ENCODE measurements at regions not wholly inside any gene's neighbourhood (a gene's known extent, or its start where the extent isn't known, plus 50 kb on each side); places are given as distances from the start of the nearest gene placed in this dataset.
"Not testable (repeated sequence)": the region's sequence is repeated elsewhere in the genome, so short reads cannot be mapped to it uniquely, and the experiment has no call there.

DNA sequence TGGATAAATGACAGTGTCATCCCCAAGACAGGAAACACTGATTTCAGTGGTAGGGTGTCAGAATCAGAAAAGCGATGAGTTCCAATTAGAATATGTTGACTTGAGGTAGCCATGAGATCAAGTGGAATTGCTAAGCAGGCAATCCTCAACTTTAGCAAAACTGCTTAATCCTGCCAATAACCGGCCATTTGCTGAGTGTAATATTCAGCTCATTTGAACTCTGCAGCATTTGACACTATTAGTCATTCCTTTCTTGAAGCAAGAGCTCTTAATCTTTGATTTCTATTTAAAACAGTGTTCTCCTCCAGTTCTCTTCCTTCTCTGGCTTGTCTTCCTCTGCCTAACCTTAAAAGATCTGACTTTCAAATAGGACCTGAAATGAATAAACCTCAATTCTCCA, 68.7 kb upstream of the DCLK2 start:
- DNase-seq (ENCODE audit: low read depth), result no peak
- H3K4me3 ChIP-seq (ENCODE audit: low read depth, low read length), result no peak overlapping the region
- TF ChIP-seq, protein P1, sequence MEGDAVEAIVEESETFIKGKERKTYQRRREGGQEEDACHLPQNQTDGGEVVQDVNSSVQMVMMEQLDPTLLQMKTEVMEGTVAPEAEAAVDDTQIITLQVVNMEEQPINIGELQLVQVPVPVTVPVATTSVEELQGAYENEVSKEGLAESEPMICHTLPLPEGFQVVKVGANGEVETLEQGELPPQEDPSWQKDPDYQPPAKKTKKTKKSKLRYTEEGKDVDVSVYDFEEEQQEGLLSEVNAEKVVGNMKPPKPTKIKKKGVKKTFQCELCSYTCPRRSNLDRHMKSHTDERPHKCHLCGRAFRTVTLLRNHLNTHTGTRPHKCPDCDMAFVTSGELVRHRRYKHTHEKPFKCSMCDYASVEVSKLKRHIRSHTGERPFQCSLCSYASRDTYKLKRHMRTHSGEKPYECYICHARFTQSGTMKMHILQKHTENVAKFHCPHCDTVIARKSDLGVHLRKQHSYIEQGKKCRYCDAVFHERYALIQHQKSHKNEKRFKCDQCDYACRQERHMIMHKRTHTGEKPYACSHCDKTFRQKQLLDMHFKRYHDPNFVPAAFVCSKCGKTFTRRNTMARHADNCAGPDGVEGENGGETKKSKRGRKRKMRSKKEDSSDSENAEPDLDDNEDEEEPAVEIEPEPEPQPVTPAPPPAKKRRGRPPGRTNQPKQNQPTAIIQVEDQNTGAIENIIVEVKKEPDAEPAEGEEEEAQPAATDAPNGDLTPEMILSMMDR (IDR thresholded peaks at IDR 0.05; ENCODE audit: insufficient read depth, low read depth, low read length), result no peak

DNA sequence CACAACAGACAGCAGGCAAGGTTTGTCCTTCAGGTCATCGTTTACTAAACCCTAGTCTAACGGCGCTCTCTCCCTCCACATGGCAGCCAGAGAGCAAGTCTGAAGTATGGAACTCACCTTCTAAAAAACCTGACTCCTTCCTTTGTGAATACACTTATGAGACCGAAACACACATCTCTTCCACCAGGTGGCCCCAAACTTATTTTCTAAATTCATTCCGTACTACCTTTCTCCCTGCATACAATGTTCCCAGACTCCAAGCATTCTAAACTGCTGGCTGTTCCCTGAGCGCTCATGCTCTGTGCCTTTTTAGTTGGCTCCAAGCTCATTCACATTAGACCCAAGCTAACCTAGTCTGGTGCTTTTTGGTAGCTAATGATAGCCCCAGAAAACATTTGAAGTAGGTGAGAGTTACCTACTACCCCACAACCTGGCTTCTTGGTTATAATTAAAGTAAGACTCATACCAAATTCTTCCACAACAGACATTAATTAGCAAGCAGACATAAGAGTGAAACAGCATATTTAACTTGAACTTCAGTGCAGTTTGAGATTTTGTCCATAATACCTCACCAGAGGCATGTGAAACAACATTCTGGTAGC, 67.6 kb upstream of the DCLK2 start:
- DNase-seq (ENCODE audit: low read depth), result peak; percentile 79
- H3K4me3 ChIP-seq (ENCODE audit: low read depth, low read length), result no peak overlapping the region
- TF ChIP-seq, protein P1 (IDR thresholded peaks at IDR 0.05; ENCODE audit: insufficient read depth, low read depth, low read length), result peak; percentile 64

DNA sequence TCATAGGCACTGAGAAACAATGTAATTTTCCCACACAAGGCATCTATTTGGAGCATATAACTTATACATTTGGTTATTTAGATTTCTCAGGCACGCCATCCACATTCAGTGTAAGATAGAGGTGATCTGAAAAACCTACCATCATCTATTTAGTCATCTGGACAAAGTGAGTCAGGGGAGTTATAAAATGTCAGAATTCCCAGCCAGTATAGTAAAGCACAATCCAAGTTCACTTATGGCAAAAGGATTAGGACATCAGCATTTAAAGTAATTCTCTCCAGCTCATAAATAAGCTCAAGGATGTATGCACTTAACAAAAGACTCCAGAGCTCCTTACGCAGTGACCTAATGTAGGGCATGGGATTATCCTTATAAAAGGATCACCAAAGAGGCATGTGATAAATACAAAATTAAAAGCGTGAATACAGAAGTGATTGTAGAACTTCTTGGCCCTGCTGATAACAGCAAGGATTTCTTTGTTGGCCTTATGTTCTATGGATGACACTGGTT, 65.3 kb upstream of the DCLK2 start:
- no peak overlapping the region for H3K4me3 ChIP-seq (ENCODE audit: low read depth, low read length)
- TF ChIP-seq, protein P1 (IDR thresholded peaks at IDR 0.05; ENCODE audit: insufficient read depth, low read depth, low read length), result no peak
- no peak for DNase-seq (ENCODE audit: low read depth)

DNA sequence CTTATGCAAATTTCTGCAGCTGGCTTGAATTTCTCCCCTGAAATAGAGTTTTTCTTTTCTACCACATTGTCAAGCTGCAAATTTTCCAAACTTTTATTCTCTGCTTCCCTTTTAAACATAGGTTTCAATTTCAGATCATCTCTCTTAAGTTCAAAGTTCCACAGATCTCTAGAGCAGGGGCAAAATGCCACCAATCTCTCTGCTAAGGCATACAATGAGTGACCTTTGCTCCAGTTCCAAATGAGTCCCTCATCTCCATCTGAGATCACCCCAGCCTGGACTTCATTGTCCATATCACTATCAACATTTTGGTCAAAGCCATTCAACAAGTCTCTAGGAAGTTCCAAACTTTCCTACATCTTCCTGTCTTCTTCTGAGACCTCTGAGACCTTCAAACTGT, 62.3 kb upstream of the DCLK2 start:
- not testable (repeated sequence) for DNase-seq (ENCODE audit: low read depth)

DNA sequence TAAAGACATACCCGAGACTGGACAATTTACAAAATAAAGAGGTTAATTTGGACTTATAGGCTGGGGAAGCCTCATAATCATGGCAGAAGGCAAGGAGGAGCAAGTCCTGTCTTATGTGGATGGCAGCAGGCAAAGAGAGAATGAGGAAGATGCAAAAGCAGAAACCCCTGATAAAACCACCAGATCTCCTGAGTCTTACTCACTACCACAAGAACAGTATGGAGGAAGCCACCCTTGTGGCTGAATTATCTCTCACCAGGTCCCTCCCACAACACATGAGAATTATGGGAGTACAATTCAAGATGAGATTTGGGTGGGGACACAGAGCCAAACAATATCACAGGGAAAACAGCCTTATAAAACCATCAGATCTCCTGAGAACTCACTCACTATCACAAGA, 61.6 kb upstream of the DCLK2 start:
- not testable (repeated sequence) for H3K4me3 ChIP-seq (ENCODE audit: low read depth, low read length); DNase-seq (ENCODE audit: low read depth)

More for the DNA sequence above, 62.3 kb upstream of the DCLK2 start:
- not testable (repeated sequence) for H3K4me3 ChIP-seq (ENCODE audit: low read depth, low read length)

DNA sequence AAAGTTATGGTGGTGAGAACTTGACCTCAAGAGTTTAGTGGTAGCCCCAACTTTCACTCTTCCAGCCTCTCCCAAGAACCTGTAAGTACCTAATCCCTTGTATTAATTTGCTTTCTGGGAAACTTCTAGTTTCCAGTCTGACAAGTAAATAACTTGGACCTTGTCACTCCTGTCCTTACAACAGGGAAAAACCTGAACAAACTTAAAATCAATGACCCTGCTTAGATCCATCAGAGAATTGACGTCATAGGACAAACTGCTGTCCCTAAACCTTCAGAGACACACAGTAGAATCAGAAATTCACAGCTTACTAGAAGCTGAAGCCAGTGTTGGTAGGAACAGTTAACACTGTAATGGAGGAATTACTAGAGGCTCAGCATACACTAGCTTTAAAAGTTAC, 60.0 kb upstream of the DCLK2 start:
- no peak for DNase-seq (ENCODE audit: low read depth)
- H3K4me3 ChIP-seq (ENCODE audit: low read depth, low read length), result no peak overlapping the region
- TF ChIP-seq, protein P1 (IDR thresholded peaks at IDR 0.05; ENCODE audit: insufficient read depth, low read depth, low read length), result no peak

DNA sequence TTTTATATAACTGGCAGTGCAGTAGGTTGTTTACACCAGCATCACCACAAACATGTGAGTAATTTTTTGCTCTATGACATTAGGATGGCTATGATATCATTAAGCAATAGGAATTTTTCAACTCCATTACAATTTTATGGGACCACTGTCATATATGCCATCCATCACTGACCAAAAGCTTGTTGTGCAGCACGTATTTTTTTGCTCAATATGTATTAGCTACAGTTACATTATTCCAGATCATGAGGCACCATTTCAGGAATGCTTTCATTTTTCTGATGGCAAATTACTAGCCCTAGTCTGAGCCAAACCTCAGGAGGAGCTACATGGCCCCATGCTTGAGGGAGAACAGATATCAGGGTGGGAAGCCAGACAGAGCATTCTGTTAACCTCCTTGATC, 56.8 kb upstream of the DCLK2 start:
- TF ChIP-seq, protein P1 (IDR thresholded peaks at IDR 0.05; ENCODE audit: insufficient read depth, low read depth, low read length), result no peak
- H3K4me3 ChIP-seq (ENCODE audit: low read depth, low read length), result no peak overlapping the region
- peak; percentile 43 for DNase-seq (ENCODE audit: low read depth)

DNA sequence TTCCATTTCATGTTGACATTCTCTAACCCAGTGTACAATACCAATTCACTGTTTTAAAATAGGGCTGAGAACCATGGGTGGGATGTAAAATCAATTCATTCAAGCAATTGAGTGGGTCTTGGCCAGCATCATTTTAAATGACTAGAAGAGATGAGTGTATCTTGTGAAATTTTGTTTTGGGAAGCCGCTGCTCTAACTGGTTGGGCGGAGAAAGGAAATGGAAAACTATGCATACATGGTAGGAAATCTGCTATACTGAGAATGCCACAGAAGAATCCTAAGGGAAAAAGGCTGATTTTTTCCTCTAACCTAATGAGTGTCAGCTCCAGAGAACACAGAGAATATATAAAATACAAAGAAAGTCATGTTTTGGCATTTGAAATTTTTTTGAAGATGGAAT, 54.8 kb upstream of the DCLK2 start:
- no peak for DNase-seq (ENCODE audit: low read depth)
- no peak overlapping the region for H3K4me3 ChIP-seq (ENCODE audit: low read depth, low read length)
- TF ChIP-seq, protein P1 (IDR thresholded peaks at IDR 0.05; ENCODE audit: insufficient read depth, low read depth, low read length), result no peak

DNA sequence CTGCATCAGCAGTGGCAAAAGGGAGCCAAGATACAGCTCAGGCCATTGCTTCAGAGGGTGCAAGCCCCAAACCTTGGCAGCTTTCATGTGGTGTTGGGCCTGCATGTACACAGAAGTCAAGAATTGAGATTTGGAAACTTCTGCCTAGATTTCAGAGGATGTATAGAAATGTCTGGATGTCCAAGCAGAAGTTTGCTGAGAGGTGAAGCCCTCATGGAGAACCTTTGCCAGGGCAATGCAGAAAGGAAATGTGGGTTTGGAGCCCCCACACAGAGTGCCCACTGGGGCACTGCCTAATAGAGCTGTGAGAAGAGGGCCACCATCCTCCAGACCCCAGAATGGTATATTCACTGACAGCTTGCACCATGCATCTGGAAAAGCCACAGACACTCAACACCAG, 51.3 kb upstream of the DCLK2 start:
- DNase-seq (ENCODE audit: low read depth); H3K4me3 ChIP-seq (ENCODE audit: low read depth, low read length): not testable (repeated sequence)
